DND-41 (cell line): ENCODE measurements at regions not wholly inside any gene's neighbourhood (a gene's known extent, or its start where the extent isn't known, plus 50 kb on each side); places are given as distances from the start of the nearest gene placed in this dataset.

Experiments used
- CTCF ChIP-seq: IDR thresholded peaks from 2 replicates; pipeline ENCODE4 v1.5.1; 2012; ENCODE audit warnings: borderline replicate concordance, low read length, moderate library complexity, mild to moderate bottlenecking; ENCODE audit not compliant: poor library complexity, severe bottlenecking; ENCODE audit errors: extremely low read depth
- EZH2 ChIP-seq: IDR thresholded peaks from 3 replicates; pipeline ENCODE4 v1.6.1; 2012; ENCODE audit warnings: borderline replicate concordance, low read depth, mild to moderate bottlenecking, moderate library complexity, low read length, inconsistent platforms; ENCODE audit not compliant: severe bottlenecking

- TF ChIP-seq CTCF (no peak), EZH2 (no peak)
Measured at GRCh38 chr1:114232691-114233090, 79.0 kb upstream of the SYT6 start.
